HG03196 (cell line): ENCODE measurements at regions not wholly inside any gene's neighbourhood (a gene's known extent, or its start where the extent isn't known, plus 50 kb on each side); places are given as distances from the start of the nearest gene placed in this dataset.

Experiments
- ATAC-seq: cut with Tn5 transposase; IDR thresholded peaks from one replicate; pipeline ENCODE4 v1.9.1; 2021; ENCODE audit not compliant: unreplicated experiment

DNA sequence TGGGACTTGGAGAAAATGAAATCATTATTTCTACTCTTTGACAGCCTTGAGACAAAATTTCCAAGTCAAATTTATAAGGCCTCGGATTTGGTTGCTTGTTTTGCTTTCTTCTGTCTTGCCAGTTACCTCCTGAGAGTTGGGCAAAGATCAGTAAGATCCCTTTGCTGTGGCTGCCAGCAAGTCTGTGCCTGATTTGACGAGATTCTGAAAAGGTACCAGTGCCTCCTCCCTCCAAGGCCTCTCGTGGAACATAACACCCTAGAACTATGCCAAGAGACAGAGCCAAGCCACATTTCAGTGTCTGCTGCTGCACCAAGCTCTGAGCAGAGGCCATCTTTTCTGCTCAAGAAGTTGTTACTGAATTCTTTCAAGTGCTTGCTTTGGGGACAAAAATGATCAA, 61.0 kb downstream of the GTPBP8 start:
- ATAC-seq: no peak

DNA sequence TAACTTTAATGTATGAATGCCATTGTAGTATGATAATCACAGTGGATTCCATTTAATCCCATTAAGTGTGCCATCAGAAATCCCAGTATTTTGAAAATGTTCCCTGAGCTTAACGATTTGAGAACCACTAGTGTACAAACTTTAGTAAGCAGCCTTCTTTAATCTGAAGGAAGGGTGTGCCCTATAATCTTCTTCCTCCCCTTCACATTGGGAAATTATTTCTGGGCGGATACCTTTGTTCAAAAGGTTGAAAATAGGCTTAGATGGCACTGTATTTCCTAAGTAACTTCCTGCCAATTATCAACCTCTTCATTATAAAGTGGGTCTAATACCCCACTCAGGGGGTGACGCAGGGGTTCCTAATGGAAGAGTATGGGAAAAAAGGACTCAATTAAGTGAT, 62.4 kb downstream of the GTPBP8 start:
- no peak for ATAC-seq

DNA sequence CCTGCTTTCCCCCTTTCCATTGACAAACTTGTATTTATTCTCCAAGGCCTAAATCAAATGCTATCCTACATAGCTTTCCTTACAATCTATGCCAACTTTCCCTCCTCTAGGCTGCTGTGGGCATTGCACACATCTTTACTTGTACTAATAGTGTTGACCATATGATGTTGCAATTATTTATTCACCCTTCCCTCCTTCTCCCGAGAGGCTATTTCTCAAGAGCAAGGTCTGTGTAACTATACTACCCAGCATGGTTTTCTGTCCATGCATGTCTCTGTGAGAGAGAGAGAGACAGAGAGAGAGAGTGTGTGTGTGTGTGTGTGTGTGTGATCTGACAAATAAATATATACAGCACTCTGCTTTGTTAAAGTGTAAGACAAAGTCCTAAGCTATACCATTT, 63.8 kb downstream of the GTPBP8 start:
- ATAC-seq: no peak

DNA sequence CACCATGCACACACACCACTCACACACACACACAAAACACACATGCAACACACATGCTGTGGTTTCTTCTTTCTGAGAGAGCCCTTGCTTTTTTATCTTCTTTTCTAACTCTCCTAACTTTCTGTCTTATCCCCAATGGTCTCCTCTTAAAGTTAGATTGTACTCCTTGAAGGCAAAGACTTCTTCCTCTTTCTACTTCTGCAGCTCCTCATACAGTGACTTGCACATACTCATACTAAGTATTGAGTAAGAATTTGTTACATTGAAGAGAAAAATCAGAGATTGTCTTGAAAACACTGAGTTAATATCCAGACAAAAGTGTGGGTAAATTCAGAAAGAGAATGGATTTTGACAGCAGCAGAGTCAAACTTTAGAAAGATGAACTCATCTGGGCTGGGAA, 64.4 kb downstream of the GTPBP8 start:
- ATAC-seq: no peak

DNA sequence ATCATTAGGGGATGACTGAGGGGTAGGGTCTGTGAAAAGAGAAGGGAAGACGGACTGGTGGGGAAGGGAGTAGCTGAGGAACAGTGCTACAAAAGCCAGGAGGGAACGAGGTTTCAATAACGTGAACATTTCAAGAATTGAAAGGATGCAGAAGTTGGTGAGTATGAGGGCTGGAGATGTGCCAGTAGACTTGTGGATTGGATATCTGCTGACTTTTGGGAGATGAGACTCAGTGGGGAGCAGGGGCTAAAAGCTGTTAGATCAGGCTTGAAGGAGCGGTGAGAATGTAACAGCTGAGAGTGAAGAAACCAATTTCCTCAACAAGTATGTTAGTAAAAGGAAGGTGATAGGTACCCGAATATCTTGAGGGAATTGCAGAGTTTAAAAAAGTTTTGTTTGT, 65.2 kb downstream of the GTPBP8 start:
- no peak for ATAC-seq

DNA sequence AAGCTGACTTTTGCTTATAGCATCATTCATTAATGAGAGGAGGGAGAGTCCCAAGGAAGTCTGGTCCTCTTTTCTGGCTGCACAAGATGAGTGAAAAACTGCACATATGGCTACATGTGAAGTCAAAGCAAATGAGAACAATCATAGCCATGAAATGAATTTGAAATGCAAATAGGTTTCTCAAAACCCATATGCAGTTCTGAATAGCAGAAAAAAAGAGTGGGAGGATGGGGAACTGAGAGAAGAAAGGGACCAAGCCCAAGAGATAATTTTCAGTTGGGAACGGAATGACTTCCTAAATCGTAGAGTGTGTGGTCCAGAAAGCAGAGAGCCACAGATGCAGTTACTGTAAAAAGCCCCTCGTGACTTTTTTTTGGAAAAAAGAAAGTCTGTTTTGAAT, 66.3 kb downstream of the GTPBP8 start:
- ATAC-seq: peak; percentile 60

DNA sequence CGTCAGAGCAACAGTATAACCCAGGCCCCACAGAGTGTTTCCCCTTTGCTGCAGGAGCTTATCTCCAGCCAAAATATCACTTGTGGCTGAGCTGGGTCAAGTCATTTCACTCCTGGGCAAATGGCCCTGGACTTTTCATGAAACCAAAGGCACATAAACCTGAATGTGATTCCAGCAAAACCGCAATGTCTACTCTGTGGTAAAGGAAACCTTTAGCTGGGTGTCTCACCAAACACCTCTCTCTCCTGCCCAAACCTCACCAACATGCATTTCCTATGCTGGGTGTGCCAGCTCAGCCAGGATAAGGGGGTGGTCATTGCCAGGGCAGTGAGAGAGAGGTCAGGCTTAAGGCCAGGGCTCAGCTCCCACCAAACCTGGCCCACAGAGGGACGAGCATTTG, 67.4 kb downstream of the GTPBP8 start:
- no peak for ATAC-seq

DNA sequence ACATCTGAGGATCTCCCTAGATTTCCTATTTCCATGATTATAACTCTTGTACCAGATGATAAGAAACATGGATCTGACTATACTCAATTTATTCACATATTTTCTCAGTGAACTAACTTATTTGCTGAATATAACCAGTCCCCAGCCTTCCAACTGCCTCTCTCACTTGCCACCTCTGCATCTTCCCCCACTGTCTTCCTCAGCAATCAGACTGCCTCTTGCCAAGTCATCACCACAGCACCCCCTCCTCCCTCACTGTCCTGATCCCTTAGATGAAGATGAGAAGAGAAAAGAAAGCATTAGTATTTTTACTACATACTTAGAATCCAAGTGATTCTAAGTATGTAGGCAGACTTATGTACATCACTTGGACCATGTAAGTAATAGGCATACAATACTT, 71.9 kb downstream of the GTPBP8 start:
- ATAC-seq: no peak

DNA sequence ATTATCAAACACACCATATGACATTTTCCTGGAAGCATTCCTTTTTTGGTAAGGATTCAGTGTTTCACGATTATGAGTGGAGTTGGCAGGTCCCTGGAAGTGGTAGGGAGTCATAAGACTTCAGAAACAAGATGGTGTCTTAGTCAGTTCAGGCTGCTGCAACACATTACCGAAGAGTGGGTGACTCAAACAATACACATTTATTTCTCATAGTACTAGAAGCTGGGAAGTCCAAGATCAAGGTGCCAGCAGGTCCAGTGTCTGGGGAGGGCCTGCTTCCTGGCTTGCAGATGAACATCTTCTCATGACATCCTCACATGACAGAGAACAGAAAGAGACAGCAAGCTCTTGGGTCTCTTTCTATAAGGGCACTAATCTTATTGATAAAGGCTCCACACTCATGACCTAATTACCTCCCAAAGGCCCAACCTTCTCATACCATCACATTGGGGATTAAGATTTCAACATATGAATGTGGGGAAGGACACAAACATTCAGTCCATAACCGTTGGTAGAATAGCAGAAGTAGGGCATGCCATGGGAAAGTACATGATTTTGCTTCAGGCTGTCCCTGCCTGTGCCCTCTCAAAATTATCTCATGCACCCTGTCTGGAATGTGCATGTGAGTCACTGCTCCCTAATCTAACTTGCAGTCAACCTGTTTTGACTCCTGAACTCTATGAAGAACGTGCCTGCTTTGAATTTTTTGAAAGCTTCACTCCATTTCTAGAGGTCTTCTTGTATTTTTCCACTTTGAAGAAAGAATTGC, 72.5 kb downstream of the GTPBP8 start:
- ATAC-seq: no peak

DNA sequence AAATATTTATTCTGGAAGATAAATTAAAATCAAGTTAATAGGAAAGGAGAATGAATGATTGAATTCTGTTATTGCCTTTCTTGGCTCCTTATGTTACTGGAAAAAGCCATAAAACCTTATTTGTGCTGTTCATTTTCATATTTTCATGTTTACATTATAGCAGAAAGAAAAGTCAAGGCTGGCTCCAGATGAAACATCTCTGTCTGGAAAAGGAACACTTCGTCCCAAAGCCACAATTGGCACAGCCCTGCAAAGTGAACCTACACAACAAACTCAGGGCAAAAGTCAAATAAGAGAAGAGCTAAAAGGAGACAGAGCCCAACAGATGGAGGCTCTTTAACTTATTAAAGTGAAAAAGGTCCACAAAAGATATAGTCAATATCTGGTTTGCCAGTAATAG, 73.4 kb downstream of the GTPBP8 start:
- ATAC-seq: no peak

DNA sequence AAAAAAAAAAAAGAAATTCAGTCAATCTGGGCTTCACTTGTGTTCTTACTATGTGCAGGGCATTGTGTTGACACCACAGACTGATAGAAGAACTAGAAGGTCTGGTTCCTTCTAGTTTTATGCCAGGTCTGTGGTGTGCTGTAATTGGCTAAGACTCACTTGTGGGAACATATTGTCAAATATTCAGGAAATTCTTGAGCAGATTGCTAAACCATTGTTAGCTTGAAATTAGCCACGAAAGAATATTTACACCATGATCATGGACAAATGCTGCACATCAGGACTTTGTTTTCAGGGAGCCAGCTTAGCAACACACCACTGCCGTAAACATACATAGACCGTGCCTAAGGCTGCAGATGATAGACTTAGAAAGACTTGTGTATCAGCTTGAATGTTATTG, 74.6 kb downstream of the GTPBP8 start:
- ATAC-seq: no peak

DNA sequence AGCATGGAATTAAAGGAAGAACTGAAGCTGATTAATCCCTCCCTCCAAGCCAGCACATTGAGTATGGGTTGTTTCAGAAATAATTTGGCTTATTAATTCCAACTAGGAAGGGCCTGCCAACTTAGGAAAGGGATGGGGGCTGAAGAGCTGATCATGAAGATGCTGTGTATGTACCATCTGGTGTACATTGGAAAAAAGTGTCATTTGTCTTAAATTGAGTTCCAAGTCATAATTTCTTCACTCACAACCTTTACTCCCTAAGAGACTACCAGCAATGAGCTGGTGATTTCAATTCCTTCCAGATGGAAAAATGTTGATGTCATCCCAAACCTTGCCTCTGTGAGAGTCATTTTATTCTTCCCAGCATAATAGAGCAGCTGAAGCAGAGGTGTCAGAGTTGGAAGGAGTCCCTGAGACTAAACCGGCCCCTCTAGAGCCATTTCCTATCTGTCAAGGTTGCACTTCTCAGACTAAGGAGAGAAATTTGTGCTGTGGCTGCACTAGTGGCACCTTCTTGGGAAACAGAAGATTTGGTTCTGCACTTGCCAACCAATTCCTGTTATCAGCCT, 79.4 kb downstream of the GTPBP8 start:
- ATAC-seq: peak; percentile 11

DNA sequence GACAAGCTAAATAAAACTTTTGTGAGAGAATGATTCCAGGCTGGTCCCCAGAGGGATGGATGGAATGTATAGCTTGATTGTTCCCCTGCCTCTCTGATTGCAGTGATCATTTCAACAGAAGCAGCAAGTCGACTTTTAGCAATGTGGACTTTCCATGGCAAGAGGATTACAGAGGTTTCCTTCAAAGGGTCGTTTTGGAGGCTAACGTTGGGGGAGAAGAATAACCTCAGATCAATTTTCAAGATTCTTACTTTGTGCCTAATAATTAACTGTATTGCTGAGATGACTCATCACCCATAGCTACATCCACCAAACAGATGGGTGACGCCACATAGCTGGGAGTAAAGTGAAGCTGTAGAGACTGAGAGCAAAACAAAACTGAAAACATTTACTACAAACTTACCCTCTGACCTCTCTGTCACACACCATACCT, 79.9 kb downstream of the GTPBP8 start:
- peak; percentile 99 for ATAC-seq

DNA sequence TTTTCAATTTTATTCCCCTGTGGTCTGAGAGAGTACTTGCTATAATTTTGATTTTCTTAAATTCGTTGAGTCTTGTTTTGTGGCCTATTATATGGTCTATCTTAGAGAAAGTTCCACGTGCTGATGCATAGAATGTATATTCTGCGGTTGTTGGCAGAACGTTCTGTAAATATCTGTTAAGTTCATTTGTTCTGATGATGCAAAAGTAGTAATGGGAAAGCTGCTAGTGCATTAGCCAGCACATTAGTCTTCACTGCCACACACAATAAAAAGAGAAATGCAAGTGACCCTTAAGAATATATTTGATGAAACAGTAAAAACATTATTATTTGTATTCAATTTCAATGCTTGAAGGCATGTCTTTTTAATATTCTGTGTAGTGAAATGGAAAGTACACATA, 84.8 kb downstream of the GTPBP8 start:
- no peak for ATAC-seq

DNA sequence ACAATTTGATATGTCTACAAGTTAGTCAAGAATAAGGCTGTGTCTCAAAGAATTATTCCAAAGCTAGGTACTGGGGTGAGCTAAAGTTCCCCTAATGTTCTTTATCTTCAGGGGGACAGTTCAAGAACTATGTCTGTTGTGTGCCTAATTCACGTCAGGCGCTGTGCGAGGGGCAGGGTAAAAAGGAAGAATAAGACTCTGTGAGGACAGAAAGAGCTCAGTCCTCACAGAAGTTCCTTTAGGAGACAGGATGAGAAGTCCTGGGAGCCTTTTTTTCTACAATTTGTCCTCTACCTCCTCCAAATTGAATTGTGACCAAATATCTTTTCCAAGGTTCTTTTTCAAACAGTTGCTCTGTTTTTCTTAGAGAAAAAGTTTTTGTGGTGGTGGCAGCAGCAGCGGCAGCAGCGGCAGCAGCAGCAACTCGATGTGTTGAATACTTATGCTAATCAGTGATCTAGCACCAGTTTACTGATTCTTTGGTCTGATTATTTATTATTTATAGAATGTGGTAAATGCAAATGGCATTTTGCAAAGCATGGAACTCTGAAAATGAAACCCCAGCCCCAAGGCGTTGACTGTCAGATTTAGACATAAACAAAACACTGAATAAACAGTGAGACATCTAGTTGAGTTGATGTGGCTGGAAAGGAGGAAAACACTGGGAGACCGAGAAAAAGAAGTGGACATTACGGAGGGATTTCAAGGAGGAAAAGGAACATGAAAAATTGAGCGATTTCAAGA, 88.6 kb downstream of the GTPBP8 start:
- ATAC-seq: peak; percentile 65

DNA sequence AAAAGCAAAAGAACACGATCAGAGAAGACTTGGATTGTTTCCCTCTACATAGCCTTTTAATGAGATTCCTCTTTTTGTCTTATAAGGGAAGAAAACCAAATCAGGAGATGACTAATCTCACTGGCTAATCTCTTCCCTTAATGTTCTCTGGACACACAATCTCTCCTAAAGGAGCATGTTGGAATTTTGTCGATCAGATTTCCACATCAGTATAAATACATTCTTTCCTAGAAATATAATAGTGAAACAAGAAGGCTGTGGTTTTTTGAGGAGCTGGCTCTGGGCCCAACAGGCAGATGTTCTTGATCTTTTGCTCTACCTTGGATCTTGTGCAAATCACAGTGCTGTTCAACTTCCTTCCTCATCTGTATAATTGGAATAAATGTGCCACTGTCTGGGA, 94.0 kb downstream of the GTPBP8 start:
- no peak for ATAC-seq

DNA sequence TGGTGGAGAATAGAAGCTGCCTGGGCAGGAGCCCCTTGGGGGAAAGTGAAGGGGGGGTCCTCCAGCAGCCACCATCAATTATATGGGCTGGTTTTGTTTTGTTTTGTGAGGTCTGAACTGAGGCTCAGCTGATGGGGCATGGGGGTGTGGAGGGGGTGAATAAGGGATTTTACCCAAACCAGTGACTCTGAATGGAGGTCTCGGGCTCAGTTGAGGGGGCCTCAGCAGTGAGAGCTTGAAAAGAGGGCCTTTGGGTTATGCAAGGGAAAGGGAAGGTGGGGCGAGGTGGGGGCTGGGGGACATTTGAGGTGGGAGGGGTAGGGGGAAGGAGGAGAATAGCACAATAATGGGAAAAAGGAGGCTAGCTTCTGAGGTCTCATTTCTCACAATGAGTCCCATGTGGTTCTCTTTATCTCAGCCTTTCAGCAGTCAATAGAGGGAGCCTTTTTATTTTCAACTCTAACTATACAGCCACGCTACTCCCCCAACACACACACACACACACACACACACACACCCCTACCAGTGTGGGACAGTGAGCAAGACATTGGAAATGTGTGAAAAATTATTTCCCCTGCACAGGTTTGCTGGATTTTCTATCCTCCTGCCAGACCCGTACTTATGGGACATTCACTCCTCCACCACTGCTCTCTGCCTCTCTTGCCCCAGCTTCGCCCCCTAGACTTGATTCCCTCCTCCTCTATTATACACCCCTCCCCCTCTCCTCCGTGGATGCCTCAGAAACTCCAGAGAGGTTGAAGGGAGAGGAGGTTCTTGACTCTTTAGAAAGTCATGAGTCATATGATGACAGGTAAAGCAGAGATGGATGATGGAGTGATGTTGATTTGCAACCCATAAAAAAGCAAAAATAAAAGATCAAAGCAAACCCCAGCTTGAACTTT, 96.0 kb downstream of the GTPBP8 start:
- ATAC-seq: no peak

DNA sequence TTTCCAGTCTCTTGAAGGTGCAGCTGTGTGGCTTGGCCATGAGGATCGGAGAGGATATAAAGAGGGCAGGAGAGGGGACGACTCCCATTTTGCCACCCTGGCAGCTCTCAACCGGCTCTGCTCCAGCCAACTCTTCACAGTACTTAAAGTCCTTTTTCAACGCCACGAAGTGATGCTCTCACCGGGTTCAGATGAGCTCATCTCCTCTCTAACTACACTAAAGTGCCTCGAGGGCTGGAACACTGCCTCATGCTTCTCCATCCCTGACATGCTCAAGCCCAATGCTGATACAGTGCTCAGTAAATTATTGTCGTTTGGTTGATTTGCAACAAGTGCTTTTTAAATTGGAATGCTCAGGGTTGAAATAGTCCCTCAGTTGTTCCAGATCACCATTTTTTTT, 97.8 kb downstream of the GTPBP8 start:
- no peak for ATAC-seq

DNA sequence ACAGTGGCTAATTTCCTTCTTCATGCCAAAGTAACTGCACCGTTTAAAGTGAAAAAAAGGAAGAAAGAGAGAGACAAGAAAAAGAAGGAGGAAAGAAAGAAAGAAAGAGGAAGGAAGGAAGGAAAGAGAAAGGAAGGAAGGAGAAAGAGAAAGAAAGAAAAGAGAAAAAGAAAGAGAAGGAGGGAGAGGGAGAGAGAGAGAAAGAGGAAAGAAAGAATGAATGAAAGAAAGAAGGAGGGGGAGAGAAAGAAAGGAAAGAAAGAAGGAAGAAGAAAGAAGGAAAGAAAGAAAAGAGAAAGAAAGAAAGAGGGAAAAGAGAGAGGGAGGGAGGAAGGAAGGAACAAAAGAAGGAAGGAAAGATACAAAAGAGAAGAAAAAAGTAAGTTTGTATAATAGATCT, 100.6 kb downstream of the GTPBP8 start:
- ATAC-seq: no peak

DNA sequence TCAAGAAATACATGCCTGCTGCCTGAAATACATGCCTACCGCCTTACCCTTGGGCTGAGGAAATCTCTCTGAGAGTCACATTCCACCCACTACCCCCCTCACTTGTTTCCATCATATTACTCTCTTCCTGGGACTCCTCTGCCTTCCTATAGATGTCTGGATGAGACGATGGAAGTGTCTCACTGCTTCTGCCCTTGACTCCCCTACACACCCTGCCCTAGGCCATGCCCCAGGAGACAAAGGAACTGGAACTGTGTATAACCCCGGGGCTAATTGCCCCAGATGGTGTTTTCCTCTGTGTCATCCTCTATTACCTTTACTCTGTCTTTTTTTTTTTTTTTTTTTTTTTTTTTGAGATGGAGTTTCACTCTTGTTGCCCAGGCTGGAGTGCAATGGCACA, 102.0 kb downstream of the GTPBP8 start:
- no peak for ATAC-seq
